ENCODE measurements at regions not wholly inside any gene's neighbourhood (a gene's known extent, or its start where the extent isn't known, plus 50 kb on each side); places are given as distances from the start of the nearest gene placed in this dataset.

- TF ChIP-seq YY1 (IDR thresholded peaks at IDR 0.05; ENCODE audit: insufficient read depth, insufficient read length): no peak
- no peak for TF ChIP-seq ZNF274 (IDR thresholded peaks at IDR 0.05; ENCODE audit: low read depth, low read length)
Observed at GRCh38 chr1:37265786-37266667, 208.4 kb upstream of the ZC3H12A start.
